HCT116 (cell line): ENCODE measurements at regions not wholly inside any gene's neighbourhood (a gene's known extent, or its start where the extent isn't known, plus 50 kb on each side); places are given as distances from the start of the nearest gene placed in this dataset.

Source experiments
- ATAC-seq: fragments of 200-7000 bp; cut with Tn5 transposase; 2 replicates; pipeline ENCODE4 v1.9.1; 2020; ENCODE audit warnings: mild to moderate bottlenecking, moderate library complexity
- BruUV-seq: library from RNA; stranded (reverse); fragments of 400-500 nt; replicated peaks from 2 replicates; lab custom pipeline; 2021; lab: Mats Ljungman, UMichigan
- CTCF ChIA-PET: fragments of 300-600 bp; sonication (Branson Sonifier 250); formaldehyde crosslinking; loops from one replicate; lab custom pipeline; 2021; ENCODE audit warnings: antibody characterized with exemption; lab: Charles Lee
- POLR2A ChIA-PET: fragments of 300-600, 350-600 bp; sonication (Branson Sonifier 250); formaldehyde crosslinking; loops from one replicate; lab custom pipeline; 2021; ENCODE audit warnings: antibody characterized with exemption; lab: Charles Lee
- RAD21 ChIA-PET, 2 experiments: fragments of 300-600 bp; sonication (Branson Sonifier 250); formaldehyde crosslinking; loops; one replicate each; lab custom pipeline; 2023; ENCODE audit warnings: low total read pairs in 2 of 2; ENCODE audit not compliant: uncharacterized antibody in 2 of 2, unreplicated experiment in 2 of 2, low non-redundant PET in 1 of 2; lab: Charles Lee
- DNase-seq: peaks from one replicate; pipeline ENCODE4 v3.0.0-alpha.2; 2010; ENCODE audit warnings: low read depth, low spot score
- H2AFZ ChIP-seq: fragments of 200-600 bp; shearing (Covaris generic), sonication (generic); 2 replicates; pipeline ENCODE4 v1.6.1; 2017; ENCODE audit warnings: low read depth, mixed run types, mixed read lengths, antibody characterized with exemption, low read length; ENCODE audit not compliant: poor library complexity, severe bottlenecking
- H3K27ac ChIP-seq: 2 replicates; pipeline ENCODE4 v1.5.1; 2012; ENCODE audit warnings: low read depth, low read length
- H3K27me3 ChIP-seq: fragments of 200-600 bp; sonication (generic); 2 replicates; pipeline ENCODE4 v1.6.1; 2016; ENCODE audit warnings: mixed run types, low read length, mixed read lengths; ENCODE audit not compliant: insufficient read depth
- H3K36me3 ChIP-seq, 2 experiments: fragments of 200-500 bp in 1 of 2; fragments of 200-600 bp in 1 of 2; sonication (Bioruptor generic) in 1 of 2; sonication (generic) in 1 of 2; 2 replicates each; pipeline versions ENCODE4 v1.5.1 to v1.6.1; 2014 to 2016; ENCODE audit warnings: low read length in 2 of 2, inconsistent platforms in 1 of 2, mixed read lengths in 1 of 2, mixed run types in 1 of 2; ENCODE audit not compliant: insufficient read depth in 2 of 2, control insufficient read depth in 1 of 2
- H3K4me1 ChIP-seq, 2 experiments: fragments of 200-600 bp in 1 of 2; sonication (generic) in 1 of 2; 2 replicates each; pipeline versions ENCODE4 v1.5.1 to v1.6.1; 2012 to 2017; ENCODE audit warnings: low read length in 2 of 2, inconsistent platforms in 1 of 2, mild to moderate bottlenecking in 1 of 2, mixed read lengths in 1 of 2, mixed run types in 1 of 2, moderate library complexity in 1 of 2; ENCODE audit not compliant: insufficient read depth in 2 of 2, control insufficient read depth in 1 of 2
- H3K4me2 ChIP-seq: fragments of 200-600 bp; sonication (generic); 2 replicates; pipeline ENCODE4 v1.6.1; 2017; ENCODE audit warnings: mixed run types, low read length, mixed read lengths
- H3K4me3 ChIP-seq, 2 experiments: fragments of 200-600 bp in 1 of 2; sonication (generic) in 1 of 2; replicated peaks in 1 of 2; 2 replicates each; pipeline ENCODE4 v1.5.1; 2011 to 2016; ENCODE audit warnings: low read length in 2 of 2, control low read depth in 1 of 2, low read depth in 1 of 2, mild to moderate bottlenecking in 1 of 2, mixed read lengths in 1 of 2, mixed run types in 1 of 2
- H3K79me2 ChIP-seq: fragments of 200-600 bp; sonication (generic); 2 replicates; pipeline ENCODE4 v1.6.1; 2017; ENCODE audit warnings: mild to moderate bottlenecking, mixed run types, low read length, moderate library complexity, mixed read lengths; ENCODE audit not compliant: insufficient read depth
- H3K9ac ChIP-seq: fragments of 200-600 bp; sonication (generic); 2 replicates; pipeline ENCODE4 v1.6.1; 2016; ENCODE audit warnings: low read length, mixed read lengths
- H3K9me2 ChIP-seq: fragments of 200-600 bp; sonication (generic), shearing (Covaris generic); 2 replicates; pipeline ENCODE4 v1.6.1; 2017; ENCODE audit warnings: mixed run types, mild to moderate bottlenecking, moderate library complexity; ENCODE audit not compliant: insufficient read depth
- H3K9me3 ChIP-seq, 2 experiments: fragments of 200-500 bp in 1 of 2; fragments of 200-600 bp in 1 of 2; sonication (Bioruptor generic) in 1 of 2; sonication (generic) in 1 of 2; 2 replicates each; pipeline ENCODE4 v1.6.1; 2014 to 2017; ENCODE audit warnings: low read length in 2 of 2, mixed read lengths in 2 of 2, inconsistent platforms in 1 of 2, low read depth in 1 of 2, mild to moderate bottlenecking in 1 of 2, mixed run types in 1 of 2, moderate library complexity in 1 of 2; ENCODE audit not compliant: control insufficient read depth in 1 of 2, insufficient read depth in 1 of 2
- H4K20me1 ChIP-seq: fragments of 200-600 bp; sonication (generic), shearing (Covaris generic); 2 replicates; pipeline ENCODE4 v1.6.1; 2017; ENCODE audit warnings: mixed run types, mild to moderate bottlenecking, moderate library complexity; ENCODE audit not compliant: insufficient read depth
- CBX3 ChIP-seq: IDR thresholded peaks from 2 replicates; pipeline ENCODE4 v1.6.1; 2012; ENCODE audit warnings: low read depth
- CEBPB ChIP-seq: IDR thresholded peaks from 2 replicates; pipeline ENCODE4 v1.6.1; 2012; ENCODE audit warnings: low read depth
- EGR1 ChIP-seq: IDR thresholded peaks from 2 replicates; pipeline ENCODE4 v1.6.1; 2012; ENCODE audit warnings: low read depth
- ELF1 ChIP-seq: IDR thresholded peaks from 2 replicates; pipeline ENCODE4 v1.6.1; 2012; ENCODE audit warnings: low read depth, borderline replicate concordance
- EZH2 ChIP-seq: fragments of 200-600 bp; sonication (generic); IDR thresholded peaks from 2 replicates; pipeline ENCODE4 v1.6.1; 2017; ENCODE audit warnings: antibody characterized with exemption, mixed run types
- EZH2phosphoT487 ChIP-seq: fragments of 200-600 bp; IDR thresholded peaks from 2 replicates; pipeline ENCODE4 v1.6.1; 2018; ENCODE audit warnings: antibody characterized with exemption, borderline replicate concordance
- JUND ChIP-seq: IDR thresholded peaks from 2 replicates; pipeline ENCODE4 v1.6.1; 2012
- POLR2A ChIP-seq: IDR thresholded peaks from 2 replicates; pipeline ENCODE4 v1.7.0; 2011; ENCODE audit warnings: borderline replicate concordance; ENCODE audit not compliant: insufficient read depth, insufficient read length; ENCODE audit errors: extremely low read depth
- POLR2AphosphoS5 ChIP-seq: IDR thresholded peaks from 2 replicates; pipeline ENCODE4 v1.6.1; 2011; ENCODE audit warnings: mild to moderate bottlenecking, low read depth, low read length, moderate library complexity
- RAD21 ChIP-seq: IDR thresholded peaks from 2 replicates; pipeline ENCODE4 v1.6.1; 2012; ENCODE audit warnings: low read depth, mild to moderate bottlenecking
- SIN3A ChIP-seq: IDR thresholded peaks from 2 replicates; pipeline ENCODE4 v1.6.1; 2012; ENCODE audit warnings: low read depth
- SRF ChIP-seq: IDR thresholded peaks from 2 replicates; pipeline ENCODE4 v1.6.1; 2012; ENCODE audit warnings: low read depth
- TCF7L2 ChIP-seq: IDR thresholded peaks from 2 replicates; pipeline ENCODE4 v1.7.0; 2011; ENCODE audit warnings: borderline replicate concordance, inconsistent platforms; ENCODE audit not compliant: insufficient read depth, insufficient read length; ENCODE audit errors: extremely low read depth
- YY1 ChIP-seq: IDR thresholded peaks from 2 replicates; pipeline ENCODE4 v1.6.1; 2011; ENCODE audit warnings: low read length, low read depth, moderate library complexity, mild to moderate bottlenecking; ENCODE audit not compliant: insufficient replicate concordance; ENCODE audit errors: extremely low read depth
- ZFX ChIP-seq: fragments of 450-650 bp; IDR thresholded peaks from 2 replicates; pipeline ENCODE4 v1.6.1; 2017
- ZNF274 ChIP-seq: fragments of 200-500 bp; sonication (Bioruptor generic); IDR thresholded peaks from 2 replicates; pipeline ENCODE4 v1.6.1; 2014; ENCODE audit warnings: mild to moderate bottlenecking, low read depth, low read length, inconsistent platforms
- intact Hi-C: fragments of 100-400 bp; cut with micrococcal nuclease; formaldehyde crosslinking; loops from 2 replicates; pipeline ENCODE4 v1.10.0; 2022
- TF ChIP-seq, protein P1 (sequence below): IDR thresholded peaks from 2 replicates; pipeline ENCODE4 v1.6.1; 2012; ENCODE audit warnings: low read depth
- TF ChIP-seq, protein P2 (sequence below): IDR thresholded peaks from 2 replicates; pipeline ENCODE4 v1.6.1; 2012

DNA sequence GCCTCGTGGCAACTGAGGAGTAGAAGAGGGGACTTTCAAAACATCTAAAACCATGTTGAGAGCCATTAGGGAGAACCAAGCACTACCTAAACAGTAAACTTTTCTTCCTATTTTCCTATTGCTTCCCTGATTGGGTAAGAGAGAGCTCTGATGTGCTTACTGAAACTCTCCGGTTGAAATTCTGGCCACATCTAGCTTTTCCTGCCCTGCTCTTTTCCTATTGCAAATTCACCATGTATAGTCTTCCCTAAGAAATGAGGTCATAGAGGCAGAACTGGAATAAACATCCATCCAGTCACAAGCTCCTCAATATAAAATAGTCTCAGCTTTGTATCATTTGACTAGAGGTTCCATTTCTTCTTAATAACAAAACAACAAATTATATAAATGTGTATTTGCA is 199.5 kb upstream of the CNR1 start:
- no peak overlapping the region for H3K9ac ChIP-seq
- intact Hi-C loops, result no loop called here
- no peaks in the 10 kb centered on the region for H3K4me1 ChIP-seq
- no peak overlapping the region for H2AFZ ChIP-seq
- no peak for ATAC-seq
- TF ChIP-seq JUND (no peak), YY1 (no peak), ZNF274 (no peak), POLR2A (no peak), EZH2phosphoT487 (no peak), SIN3A (no peak), CEBPB (no peak), EZH2 (no peak), ELF1 (no peak), SRF (no peak), RAD21 (no peak), EGR1 (no peak), CBX3 (no peak), TCF7L2 (no peak), ZFX (no peak), POLR2AphosphoS5 (no peak)
- TF ChIP-seq, protein P1, sequence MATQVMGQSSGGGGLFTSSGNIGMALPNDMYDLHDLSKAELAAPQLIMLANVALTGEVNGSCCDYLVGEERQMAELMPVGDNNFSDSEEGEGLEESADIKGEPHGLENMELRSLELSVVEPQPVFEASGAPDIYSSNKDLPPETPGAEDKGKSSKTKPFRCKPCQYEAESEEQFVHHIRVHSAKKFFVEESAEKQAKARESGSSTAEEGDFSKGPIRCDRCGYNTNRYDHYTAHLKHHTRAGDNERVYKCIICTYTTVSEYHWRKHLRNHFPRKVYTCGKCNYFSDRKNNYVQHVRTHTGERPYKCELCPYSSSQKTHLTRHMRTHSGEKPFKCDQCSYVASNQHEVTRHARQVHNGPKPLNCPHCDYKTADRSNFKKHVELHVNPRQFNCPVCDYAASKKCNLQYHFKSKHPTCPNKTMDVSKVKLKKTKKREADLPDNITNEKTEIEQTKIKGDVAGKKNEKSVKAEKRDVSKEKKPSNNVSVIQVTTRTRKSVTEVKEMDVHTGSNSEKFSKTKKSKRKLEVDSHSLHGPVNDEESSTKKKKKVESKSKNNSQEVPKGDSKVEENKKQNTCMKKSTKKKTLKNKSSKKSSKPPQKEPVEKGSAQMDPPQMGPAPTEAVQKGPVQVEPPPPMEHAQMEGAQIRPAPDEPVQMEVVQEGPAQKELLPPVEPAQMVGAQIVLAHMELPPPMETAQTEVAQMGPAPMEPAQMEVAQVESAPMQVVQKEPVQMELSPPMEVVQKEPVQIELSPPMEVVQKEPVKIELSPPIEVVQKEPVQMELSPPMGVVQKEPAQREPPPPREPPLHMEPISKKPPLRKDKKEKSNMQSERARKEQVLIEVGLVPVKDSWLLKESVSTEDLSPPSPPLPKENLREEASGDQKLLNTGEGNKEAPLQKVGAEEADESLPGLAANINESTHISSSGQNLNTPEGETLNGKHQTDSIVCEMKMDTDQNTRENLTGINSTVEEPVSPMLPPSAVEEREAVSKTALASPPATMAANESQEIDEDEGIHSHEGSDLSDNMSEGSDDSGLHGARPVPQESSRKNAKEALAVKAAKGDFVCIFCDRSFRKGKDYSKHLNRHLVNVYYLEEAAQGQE, result no peak
- TF ChIP-seq, protein P2, sequence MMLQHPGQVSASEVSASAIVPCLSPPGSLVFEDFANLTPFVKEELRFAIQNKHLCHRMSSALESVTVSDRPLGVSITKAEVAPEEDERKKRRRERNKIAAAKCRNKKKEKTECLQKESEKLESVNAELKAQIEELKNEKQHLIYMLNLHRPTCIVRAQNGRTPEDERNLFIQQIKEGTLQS, result no peak
- H3K27me3 ChIP-seq, result peaks cover 17% of the 10 kb centered on the region
- H3K4me3 ChIP-seq, result no peak overlapping the region
- H3K9me3 ChIP-seq, result no peaks in the 10 kb centered on the region
- H4K20me1 ChIP-seq, result no peaks in the 10 kb centered on the region
- no TSS peak for BruUV-seq
- no peak for DNase-seq
- H3K27ac ChIP-seq, result no peak overlapping the region
- H3K36me3 ChIP-seq, result no peaks in the 10 kb centered on the region
- ChIA-PET CTCF (no interaction called here), RAD21 (no interaction called here), POLR2A (no interaction called here)
- no peak overlapping the region for H3K4me2 ChIP-seq
- no peaks in the 10 kb centered on the region for H3K9me2 ChIP-seq
- H3K79me2 ChIP-seq, result no peaks in the 10 kb centered on the region
